TTC549 (cell line): ENCODE measurements at regions not wholly inside any gene's neighbourhood (a gene's known extent, or its start where the extent isn't known, plus 50 kb on each side); places are given as distances from the start of the nearest gene placed in this dataset.

Source experiments
- FAIRE-seq: peaks from 2 replicates; lab custom pipeline; 2012; peaks lifted over from hg19 to GRCh38; lab: Jason Lieb, UNC

DNA sequence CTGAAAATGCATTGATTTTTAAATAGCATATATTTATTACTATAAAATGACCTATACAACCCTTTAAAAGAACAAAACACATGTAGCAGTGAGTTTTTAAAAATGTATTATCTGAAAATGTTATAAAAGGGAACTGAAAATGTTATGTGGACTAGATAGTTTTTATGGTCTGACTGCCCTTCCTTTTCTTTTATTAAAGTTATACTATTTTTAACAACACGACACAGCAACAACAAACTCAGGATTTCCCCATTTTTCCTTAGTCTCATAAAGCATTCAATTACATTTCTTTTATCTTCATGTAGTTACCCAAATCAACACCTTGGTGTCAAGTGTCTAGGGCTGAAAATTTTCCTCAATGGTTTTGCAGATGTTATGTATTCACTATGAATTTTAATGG, 132.8 kb upstream of the TMEFF2 start:
- no peak for FAIRE-seq

DNA sequence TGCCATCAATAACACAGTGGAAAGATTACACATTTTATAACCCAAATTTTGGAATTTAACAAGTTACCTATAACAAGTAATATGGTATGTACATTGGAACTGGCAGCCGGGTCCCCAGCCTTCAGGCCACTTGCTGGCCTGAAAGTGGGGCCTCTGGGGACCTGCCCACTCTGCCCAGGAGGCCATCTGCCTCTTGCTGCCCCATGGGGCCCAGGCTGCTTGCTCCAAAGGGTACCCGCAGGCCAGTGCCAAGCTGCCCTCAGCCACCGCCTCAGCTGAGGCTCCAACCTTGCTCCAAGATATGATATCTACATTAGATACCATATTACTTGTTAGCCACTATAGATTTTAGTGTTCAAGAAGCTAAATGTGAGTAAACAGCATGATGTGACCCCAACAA, 120.8 kb upstream of the TMEFF2 start:
- FAIRE-seq, result no peak

DNA sequence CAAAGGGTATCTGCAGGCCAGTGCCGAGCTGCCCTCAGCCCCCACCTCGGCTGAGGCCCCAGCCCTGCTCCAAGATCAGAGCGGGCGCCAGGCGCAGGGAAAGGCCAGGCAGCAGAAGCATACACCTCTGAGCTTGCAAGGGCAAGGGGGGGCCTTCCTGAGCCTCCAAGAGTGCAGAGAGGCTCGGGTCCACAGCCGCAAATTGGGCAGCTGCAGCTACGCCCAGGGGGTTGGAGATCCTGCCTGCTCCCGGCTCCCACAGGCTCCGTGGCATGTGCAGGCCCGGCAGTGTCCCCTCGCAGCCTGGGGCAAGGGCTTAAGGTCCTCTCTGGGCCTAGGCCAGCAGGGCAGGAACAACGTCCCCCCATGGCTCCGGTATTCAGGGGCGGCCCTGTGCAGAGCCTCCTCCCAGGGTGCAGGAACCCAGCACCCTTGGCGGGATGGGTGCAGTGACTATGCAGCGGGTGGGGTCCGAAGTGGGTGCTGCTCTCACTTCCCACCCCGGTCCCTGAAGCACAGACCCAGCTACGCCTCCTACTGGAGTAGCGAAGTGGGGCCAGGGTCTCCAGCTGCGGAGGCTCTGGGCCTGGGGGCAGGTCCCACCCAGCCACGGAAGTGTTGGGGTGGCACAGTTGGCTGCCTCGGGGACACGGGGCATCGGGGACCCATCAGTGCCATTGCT, 120.2 kb upstream of the TMEFF2 start:
- FAIRE-seq, result no peak

DNA sequence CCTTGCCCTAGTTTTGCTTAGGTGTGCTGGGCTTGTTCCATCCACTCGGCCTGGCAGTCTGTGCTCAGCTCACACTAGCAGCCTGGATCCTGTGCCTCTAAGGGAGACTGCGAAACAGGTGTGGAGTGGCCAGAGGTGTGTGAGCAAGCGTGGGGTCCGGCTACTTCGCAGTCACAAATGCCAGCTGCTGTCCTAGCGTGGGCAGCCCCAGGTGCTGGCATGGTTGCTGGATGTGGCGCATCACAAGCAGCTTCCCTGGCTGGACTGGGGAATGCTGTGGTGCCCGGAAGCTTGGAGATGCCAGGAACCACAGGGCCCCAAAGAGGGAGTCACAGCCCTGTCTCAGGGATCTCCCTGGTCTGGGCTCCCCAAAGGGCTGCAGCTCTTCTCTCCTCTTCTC, 119.0 kb upstream of the TMEFF2 start:
- FAIRE-seq, result no peak

DNA sequence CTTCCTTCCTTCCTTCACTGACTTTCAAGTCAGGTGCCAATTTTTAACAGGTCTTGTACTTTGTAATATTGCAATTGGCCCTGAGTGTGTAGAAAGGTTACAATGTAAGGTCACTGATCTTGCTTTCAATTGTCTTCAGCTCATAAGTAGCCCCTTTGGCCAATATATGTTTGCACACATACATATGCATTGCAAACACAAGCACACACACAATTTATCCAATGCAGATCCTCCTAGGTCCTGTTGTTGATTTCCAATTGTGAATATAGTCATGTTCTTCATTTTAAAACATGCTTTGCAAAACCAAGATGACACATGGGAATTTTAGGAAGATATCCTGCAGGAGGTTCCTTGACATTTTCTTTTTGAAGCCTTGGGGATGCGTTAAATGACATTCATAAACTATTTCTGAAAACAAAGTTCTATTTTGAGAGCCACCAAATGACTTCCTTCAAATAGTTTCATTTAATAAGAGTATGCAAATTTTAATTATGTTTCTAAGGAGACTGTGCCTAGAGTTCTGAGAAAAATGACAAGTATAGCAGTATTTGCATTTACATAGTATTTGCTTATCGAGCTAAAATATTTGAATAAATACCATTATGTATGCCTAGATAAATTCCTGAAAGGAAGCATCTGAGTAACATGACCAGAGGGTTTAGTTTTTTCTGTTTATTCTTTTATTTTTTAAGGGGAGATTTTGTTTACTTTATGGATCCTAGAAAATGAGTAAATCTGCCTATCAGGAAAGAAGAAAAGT, 117.1 kb upstream of the TMEFF2 start:
- no peak for FAIRE-seq

DNA sequence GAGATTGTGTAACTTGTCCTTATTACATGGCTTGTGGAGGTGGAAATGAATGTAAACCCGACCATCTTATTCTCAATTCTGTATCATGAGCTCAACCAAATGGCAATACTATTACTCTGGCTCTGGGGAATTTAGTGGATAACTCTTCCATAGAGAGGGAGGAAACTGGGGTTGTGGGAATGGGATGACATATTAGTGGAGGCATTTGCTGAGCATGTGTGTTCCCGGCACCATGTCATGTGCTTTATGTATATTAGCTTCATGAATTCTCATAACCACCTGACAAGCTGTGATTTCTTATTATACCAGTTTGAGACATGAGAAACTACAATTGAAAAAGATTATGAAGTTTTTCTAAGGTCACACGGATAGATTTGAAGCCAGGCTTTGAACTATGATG, 112.8 kb upstream of the TMEFF2 start:
- FAIRE-seq, result no peak

DNA sequence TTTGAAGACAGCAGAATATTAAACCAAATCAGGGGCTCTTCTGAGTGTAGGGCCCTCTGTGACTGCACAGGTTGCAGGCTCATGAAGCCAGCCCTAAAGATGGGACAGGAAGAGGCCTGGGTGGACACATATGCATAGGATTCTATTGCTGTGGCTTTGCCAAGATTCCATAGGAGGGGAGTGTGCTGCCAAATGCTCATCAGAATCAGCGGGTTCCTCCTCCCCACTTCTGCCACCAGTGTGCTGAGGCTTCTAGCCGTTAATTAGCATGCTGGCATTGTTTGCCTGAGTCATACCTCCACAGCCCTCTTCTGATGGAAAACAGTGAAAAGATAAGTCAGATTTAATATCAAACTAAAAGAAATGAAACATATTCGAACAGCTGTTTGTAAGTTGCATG, 103.9 kb upstream of the TMEFF2 start:
- FAIRE-seq, result no peak

DNA sequence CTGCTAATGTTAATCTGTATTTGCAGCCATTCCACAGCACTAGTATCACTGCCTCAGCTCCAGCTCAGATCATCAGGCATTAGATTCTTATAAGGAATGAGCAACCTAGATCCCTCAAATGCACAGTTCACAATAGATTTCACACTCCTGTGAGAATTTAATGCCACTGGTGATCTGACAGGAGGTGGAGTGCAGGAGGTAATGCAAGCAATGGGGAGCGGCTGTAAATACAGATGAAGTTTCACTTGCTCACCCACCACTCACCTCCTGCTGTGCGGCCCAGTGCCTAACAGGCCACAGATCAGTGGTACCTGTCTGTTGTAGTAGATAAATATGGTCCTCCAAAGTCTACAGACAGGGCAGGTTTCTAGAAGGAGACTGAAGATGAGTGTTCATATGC, 97.7 kb upstream of the TMEFF2 start:
- FAIRE-seq, result no peak

DNA sequence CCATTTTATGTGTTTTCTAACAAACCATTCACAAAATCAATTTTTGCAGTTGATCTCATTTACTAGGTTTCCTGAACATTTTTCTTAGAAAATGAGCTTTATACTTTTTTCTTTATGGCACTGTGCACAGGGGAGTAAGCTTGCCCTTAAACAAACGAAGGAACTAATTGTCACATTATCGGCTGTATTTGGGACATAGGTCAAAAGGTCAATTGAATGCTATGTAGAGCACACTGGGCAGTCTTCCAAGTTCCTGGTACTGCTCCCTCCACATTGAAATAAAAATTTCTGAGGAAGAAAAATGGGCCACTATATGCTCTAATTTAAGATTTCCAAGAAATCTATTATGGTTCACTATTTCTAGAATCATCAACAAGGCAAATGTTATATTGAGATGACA, 93.6 kb upstream of the TMEFF2 start:
- no peak for FAIRE-seq

DNA sequence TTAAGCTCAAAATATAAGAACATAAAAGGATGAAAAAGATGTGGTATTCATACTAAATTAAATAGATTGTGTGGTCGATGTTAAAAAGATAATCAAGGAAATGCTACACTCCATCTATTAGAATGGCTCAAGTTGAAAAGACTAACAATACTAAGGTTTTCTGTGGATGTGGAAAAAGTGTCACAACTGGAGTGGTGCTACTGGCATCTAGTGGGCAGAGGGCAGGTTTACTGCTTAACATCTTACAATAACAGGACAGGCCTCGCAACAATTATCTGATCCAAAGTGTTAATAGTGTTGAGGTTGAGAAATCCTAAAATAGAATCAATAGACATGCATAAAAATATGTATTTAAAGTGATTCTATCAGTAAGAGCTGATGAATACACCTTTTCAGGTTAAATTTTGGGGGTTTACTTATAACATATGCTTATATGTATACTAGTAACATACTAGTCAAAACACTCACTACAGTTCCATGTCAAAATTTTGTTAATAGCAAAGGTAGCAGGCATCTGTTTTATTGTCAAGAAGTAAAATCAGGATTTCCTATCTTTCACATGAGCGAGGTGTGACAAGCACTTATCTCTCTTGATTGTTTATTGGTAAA, 91.5 kb upstream of the TMEFF2 start:
- FAIRE-seq, result no peak

DNA sequence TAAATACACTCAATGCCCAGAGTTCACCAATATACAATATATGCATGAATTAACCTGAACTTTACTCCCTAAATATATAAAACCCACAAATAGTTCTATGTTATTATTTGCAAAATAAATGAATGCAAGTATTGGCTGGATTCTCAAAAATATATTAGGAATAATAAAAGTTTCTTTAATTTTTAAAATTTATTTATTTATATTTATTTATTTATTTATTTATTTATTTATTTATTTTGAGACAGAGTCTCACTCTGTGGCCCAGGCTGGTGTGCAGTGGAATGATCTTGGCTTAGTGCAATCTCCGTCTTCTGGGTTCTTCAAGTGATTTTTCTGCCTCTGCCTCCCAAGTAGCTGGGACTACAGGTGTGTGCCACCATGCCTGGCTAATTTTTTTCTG, 88.7 kb upstream of the TMEFF2 start:
- FAIRE-seq, result no peak

DNA sequence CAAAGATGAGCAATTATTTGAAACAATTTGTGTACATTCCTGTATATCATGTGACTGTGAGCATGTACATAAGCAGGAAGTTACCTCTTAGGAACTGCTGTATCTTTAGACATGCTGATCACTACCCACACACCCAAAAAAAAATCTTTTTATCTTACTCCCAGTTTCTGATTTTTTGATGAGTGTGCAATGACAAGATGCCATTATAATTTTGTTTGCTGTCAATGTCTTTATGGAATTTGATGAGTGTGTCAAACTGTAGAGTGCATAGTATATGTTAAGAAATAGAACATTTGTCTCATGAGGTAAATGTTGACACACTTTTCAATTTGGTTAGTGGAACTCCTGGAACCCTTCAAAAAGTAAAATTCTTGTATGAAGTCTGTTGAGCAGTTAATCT, 84.0 kb upstream of the TMEFF2 start:
- FAIRE-seq, result no peak

DNA sequence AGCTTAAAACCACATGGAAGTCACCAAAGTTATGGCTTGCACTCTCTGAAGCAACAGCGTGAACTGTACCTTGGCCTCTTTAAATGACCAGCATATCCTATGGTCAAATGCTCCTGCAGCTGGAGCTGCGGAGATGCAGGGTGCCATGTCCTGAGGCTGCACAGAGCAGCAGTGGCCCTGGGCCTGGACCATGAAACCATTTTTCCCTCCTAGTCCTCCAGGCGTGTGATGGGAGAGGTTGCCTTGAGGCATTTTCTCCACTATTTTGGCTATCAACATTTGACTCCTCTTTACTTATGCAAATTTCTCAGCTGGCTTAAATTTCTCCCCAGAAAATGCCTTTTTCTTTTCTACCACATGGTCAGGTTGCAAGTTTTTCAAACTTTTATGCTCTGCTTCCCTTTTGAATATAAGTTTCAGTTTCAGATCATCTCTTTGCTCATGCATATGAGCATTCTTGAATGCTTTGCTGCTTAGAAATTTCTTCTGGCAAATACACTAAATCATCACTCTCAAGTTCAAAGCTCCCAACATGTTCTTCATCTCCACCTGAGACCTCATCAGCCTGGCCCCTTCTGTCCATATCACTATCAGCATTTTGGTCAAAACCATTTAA, 82.9 kb upstream of the TMEFF2 start:
- no peak for FAIRE-seq

DNA sequence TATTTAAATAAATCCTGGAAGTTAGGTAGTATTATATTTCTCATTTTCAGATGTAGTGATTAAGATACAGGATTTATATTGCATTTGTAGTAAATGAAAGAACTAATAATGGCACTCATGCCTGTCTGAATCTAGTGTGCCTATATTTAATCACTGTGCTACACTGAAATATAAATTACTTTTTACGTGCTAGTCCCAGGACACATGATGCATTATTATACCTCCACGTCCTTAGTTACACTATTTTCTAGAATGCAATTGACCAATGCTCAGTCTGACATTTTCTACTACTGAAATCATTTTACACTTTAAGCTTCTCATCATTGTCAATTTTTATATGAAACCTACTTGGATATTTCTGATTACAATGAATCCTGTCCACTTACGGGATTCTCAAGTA, 80.9 kb upstream of the TMEFF2 start:
- FAIRE-seq, result no peak

DNA sequence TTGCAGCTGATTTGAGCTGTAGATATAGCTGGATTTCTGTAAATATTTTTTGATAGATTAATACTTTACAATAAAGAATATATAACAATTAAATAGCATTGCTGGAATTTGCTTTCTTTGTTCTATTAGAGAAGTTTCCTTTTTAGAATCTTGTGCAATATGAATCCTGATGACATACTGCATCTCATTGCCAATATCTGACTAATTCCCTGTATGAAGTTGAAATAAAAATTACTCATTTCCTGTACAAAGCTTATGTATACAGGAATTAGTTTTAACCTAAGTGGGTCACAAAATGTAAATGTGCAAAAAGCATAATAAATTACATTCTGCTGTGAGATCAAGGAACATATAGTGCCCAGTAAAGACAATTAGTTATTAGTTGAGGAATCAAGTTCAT, 72.8 kb upstream of the TMEFF2 start:
- no peak for FAIRE-seq

DNA sequence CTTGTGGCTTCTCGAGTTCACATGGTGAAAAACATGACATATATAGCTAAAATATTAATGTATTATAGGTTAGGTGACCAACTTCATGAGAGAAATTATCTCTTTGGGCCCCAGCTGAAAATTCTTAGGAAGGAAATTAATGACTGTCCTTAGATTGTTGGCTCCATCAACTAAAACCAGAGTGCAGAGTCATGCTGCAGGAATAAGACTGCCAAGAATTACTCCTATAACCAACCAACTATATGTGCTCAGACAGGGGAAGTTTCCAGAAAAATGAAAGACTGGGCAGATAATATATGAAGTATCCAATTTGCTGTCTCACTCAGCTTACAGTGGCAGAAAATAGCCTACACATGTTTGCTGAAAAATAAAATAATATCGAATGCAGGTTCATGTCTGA, 71.0 kb upstream of the TMEFF2 start:
- FAIRE-seq, result no peak

DNA sequence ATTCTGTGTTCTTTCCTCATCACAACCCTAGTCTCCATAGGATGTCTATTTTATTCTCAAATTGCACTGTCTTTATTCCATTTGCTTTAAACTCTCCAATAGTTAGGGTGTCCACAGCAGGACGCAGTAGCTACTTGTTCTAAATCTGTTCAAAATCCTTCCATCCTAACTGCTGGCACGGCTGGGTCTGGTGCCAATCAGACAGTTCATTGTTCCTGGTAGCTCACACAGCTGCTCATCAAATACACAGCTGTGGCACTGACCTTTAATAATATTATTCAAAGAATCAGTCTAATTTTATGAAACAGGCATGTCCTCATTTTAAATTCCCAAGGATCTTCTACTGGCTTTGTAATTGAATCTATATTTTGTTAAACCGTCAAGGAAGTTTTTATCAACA, 59.7 kb upstream of the TMEFF2 start:
- no peak for FAIRE-seq

DNA sequence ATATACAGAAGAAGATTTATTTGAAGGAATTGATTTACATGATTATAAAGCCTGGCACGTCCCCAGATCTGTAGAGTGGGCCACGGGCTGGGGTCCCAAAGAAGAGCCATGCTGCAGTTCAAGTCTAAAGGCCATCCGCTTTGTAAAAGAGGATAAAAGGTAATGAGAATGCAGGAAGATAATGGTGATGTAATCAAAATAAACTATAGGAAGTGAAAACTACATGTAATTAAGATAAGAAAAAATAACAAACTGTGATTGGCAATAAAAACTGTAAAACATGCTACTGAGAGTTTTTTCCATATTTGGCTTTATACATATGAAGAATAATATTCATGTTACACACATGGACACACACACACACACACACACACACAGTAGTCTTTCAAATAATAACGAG, 59.0 kb upstream of the TMEFF2 start:
- FAIRE-seq, result no peak

DNA sequence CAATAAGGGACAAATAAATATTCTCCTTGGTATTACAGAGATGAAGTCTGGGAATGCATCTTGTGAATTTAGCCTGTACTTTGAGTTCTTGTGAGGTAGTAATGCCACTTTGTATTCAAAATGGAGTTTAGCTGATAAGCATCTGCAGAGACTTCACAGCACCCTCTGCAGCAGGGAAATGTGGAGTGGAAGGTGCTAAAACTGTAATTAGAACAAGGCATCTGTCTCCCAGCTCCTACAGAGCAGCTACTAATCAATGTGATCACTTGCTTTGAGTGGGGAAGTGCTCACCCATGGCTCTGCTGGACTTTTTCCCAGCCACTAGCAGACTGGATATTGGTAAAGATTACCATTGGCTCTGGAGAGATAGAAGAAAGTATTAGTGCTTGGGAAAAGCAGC, 56.2 kb upstream of the TMEFF2 start:
- no peak for FAIRE-seq

DNA sequence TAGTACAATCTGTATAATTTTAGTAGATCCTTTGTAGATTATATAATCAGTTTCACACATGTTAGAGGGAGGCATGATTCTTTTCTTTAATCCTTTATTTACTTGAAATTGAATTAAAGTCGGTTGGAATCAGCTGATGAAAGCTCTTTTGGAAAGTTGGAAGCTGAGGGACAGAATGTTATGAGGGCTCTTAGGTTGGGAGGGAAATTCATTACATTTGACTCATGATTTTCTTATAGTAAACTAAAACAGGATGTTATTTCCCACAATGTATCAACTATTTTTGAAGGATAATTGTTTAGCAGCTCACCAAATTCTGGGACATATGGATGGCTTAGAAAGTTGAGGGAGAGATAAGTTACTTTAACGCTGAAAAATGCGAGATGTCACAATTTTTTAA, 52.7 kb upstream of the TMEFF2 start:
- FAIRE-seq, result no peak

DNA sequence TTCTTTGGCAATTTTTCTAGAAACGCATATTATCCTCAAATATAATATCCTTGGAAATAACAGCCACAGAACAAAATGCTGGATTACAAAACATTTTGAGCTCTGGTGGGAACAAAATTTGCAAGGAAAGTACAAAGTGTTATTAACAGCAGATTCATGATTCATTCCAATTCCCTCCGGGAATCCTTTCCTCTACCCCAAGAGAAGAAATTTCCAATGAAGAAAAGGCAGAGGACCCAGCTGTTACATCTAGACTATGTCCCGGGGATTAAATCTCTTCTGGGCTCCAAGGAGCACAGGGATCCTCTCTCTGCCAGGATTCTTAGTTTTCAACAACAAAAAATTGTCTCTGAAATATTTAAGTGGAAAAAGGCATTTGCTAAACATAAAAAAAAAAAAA, 51.6 kb upstream of the TMEFF2 start:
- FAIRE-seq, result no peak

DNA sequence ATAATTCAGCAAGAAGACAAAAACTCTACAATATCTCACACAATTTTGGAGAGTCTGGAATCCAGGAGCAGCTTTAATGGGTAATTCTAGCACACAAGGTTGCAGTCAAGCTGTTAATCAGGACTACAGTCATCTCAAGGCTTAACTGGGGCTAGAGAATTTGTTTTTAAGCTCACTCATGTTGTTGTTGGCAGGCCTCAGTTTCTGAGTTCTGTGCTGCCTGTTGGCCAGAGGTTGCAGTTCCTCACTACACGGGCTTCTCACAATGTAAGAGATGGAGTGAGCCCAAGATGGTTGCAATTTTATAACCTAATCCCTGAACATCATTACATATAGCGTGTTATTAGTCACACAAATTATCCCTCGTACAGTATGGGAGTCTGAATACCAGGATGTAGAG, 50.6 kb upstream of the TMEFF2 start:
- FAIRE-seq, result no peak
